Astrocyte (in vitro differentiated cells and primary cell): ENCODE measurements at regions not wholly inside any gene's neighbourhood (a gene's known extent, or its start where the extent isn't known, plus 50 kb on each side); places are given as distances from the start of the nearest gene placed in this dataset.

ENCODE experiments used
- DNase-seq: peaks from one replicate; pipeline ENCODE4 v3.0.0-alpha.2; 2010; ENCODE audit warnings: low read depth
- FAIRE-seq: peaks from 2 replicates; lab custom pipeline; 2011; peaks lifted over from hg19 to GRCh38; lab: Jason Lieb, UNC
- H2AFZ ChIP-seq: 2 replicates; pipeline ENCODE4 v1.6.0; 2012; ENCODE audit warnings: low read depth, low read length, inconsistent platforms
- H3K27ac ChIP-seq: 2 replicates; pipeline ENCODE4 v1.5.1; 2011; ENCODE audit warnings: low read depth, low read length, inconsistent platforms
- H3K27me3 ChIP-seq: 2 replicates; pipeline ENCODE4 v1.6.0; 2011; ENCODE audit warnings: low read length, inconsistent platforms; ENCODE audit not compliant: insufficient read depth
- H3K36me3 ChIP-seq: 2 replicates; pipeline ENCODE4 v1.5.1; 2011; ENCODE audit warnings: low read length, inconsistent platforms; ENCODE audit not compliant: insufficient read depth
- H3K4me1 ChIP-seq: 2 replicates; pipeline ENCODE4 v1.5.1; 2011; ENCODE audit warnings: low read length, inconsistent platforms; ENCODE audit not compliant: insufficient read depth
- H3K4me2 ChIP-seq: 2 replicates; pipeline ENCODE4 v1.6.0; 2012; ENCODE audit warnings: low read length, inconsistent platforms
- H3K4me3 ChIP-seq: 2 replicates; pipeline ENCODE4 v1.5.1; 2011; ENCODE audit warnings: low read depth, mild to moderate bottlenecking, low read length, inconsistent platforms; ENCODE audit not compliant: insufficient read depth
- H3K79me2 ChIP-seq: 2 replicates; pipeline ENCODE4 v1.6.0; 2012; ENCODE audit warnings: mild to moderate bottlenecking, low read length, inconsistent platforms; ENCODE audit not compliant: insufficient read depth
- H3K9ac ChIP-seq: 2 replicates; pipeline ENCODE4 v1.6.0; 2012; ENCODE audit warnings: mild to moderate bottlenecking, low read length, inconsistent platforms
- H3K9me3 ChIP-seq: 2 replicates; pipeline ENCODE4 v1.5.1; 2012; ENCODE audit warnings: low read depth, mild to moderate bottlenecking, low read length, inconsistent platforms; ENCODE audit not compliant: insufficient read depth
- H4K20me1 ChIP-seq: 2 replicates; pipeline ENCODE4 v1.6.0; 2012; ENCODE audit warnings: low read length, inconsistent platforms; ENCODE audit not compliant: insufficient read depth
- H3K27ac Mint-ChIP-seq: one replicate; pipeline ENCODE4 v1.8.0; 2021; ENCODE audit warnings: mild to moderate bottlenecking, mixed read lengths; ENCODE audit not compliant: unreplicated experiment
- H3K27me3 Mint-ChIP-seq: one replicate; pipeline ENCODE4 v1.8.0; 2021; ENCODE audit warnings: low read depth, mixed read lengths; ENCODE audit not compliant: unreplicated experiment
- H3K36me3 Mint-ChIP-seq: one replicate; pipeline ENCODE4 v1.8.0; 2021; ENCODE audit warnings: low read depth, mixed read lengths; ENCODE audit not compliant: unreplicated experiment
- H3K4me1 Mint-ChIP-seq: one replicate; pipeline ENCODE4 v1.8.0; 2021; ENCODE audit warnings: low read depth, mixed read lengths; ENCODE audit not compliant: unreplicated experiment
- H3K4me3 Mint-ChIP-seq: one replicate; pipeline ENCODE4 v1.8.0; 2021; ENCODE audit warnings: mild to moderate bottlenecking, moderate library complexity, mixed read lengths; ENCODE audit not compliant: unreplicated experiment
- H3K9me3 Mint-ChIP-seq: one replicate; pipeline ENCODE4 v1.8.0; 2021; ENCODE audit warnings: mild to moderate bottlenecking, mixed read lengths; ENCODE audit not compliant: unreplicated experiment
- EZH2 ChIP-seq: IDR thresholded peaks from 2 replicates; pipeline ENCODE4 v1.6.1; 2012; ENCODE audit warnings: mild to moderate bottlenecking, low read length, inconsistent platforms; ENCODE audit not compliant: insufficient read depth
- TF ChIP-seq, protein P1 (sequence below): IDR thresholded peaks from 2 replicates; pipeline ENCODE4 v1.5.1; 2011; ENCODE audit warnings: low read depth, mild to moderate bottlenecking, inconsistent platforms, low read length, moderate library complexity; ENCODE audit not compliant: insufficient read depth

DNA sequence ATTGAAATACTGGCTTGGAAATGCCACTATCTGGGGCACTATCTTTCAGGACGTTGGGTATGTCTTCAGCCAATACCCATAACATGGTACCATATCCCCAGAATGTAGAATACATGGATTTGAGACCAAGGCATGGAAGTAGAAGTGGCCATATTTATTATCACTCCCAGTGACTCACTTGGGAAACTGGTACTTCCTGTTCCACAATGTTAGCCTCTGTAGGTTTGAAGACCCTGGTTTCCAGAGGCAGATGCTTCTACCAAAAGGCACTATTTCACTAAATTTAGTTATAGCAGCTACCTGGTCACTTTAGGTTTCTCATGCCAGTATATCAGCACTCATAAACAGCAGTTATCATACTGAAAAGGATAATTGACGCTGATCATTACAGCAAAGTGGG, 184.2 kb downstream of the CCDC71L start:
- no peak for FAIRE-seq
- Mint-ChIP-seq H3K4me1 (no peaks in the 10 kb centered on the region), H3K36me3 (no peaks in the 10 kb centered on the region)

DNA sequence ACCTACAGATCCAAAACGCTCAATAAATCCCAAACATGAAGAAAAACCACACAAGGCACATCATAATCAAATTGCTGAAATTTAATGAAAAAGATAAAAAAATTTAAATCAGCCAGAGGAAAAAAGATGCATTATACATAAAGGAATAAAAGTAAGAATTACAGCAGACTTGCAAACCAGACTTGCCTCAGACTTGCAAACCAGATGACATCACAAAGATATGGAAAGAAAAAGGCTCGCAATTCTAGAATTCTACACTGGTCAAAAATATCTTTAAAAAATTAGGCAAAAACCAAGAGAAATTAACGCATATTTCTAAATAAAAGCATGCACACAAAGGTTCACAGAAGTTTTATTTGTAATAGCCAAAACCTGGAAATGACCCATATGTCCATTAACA, 188.0 kb upstream of the NAMPT start:
- H3K27me3 Mint-ChIP-seq, result no peaks in the 10 kb centered on the region
- H3K4me2 ChIP-seq, result no peak overlapping the region
- no peak overlapping the region for H3K4me3 Mint-ChIP-seq
- H3K36me3 Mint-ChIP-seq, result no peaks in the 10 kb centered on the region
- TF ChIP-seq, protein P1, sequence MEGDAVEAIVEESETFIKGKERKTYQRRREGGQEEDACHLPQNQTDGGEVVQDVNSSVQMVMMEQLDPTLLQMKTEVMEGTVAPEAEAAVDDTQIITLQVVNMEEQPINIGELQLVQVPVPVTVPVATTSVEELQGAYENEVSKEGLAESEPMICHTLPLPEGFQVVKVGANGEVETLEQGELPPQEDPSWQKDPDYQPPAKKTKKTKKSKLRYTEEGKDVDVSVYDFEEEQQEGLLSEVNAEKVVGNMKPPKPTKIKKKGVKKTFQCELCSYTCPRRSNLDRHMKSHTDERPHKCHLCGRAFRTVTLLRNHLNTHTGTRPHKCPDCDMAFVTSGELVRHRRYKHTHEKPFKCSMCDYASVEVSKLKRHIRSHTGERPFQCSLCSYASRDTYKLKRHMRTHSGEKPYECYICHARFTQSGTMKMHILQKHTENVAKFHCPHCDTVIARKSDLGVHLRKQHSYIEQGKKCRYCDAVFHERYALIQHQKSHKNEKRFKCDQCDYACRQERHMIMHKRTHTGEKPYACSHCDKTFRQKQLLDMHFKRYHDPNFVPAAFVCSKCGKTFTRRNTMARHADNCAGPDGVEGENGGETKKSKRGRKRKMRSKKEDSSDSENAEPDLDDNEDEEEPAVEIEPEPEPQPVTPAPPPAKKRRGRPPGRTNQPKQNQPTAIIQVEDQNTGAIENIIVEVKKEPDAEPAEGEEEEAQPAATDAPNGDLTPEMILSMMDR, result no peak
- no peak for TF ChIP-seq EZH2
- H3K4me1 ChIP-seq, result no peaks in the 10 kb centered on the region
- no peaks in the 10 kb centered on the region for H3K36me3 ChIP-seq
- no peak overlapping the region for H2AFZ ChIP-seq
- no peak overlapping the region for H3K27ac ChIP-seq
- H3K9me3 ChIP-seq, result no peaks in the 10 kb centered on the region
- DNase-seq (no peak), FAIRE-seq (no peak)
- H3K27me3 ChIP-seq, result no peaks in the 10 kb centered on the region
- no peak overlapping the region for H3K27ac Mint-ChIP-seq
- no peaks in the 10 kb centered on the region for H3K9me3 Mint-ChIP-seq
- H3K79me2 ChIP-seq, result no peaks in the 10 kb centered on the region
- no peak overlapping the region for H3K9ac ChIP-seq
- H4K20me1 ChIP-seq, result no peaks in the 10 kb centered on the region
- no peaks in the 10 kb centered on the region for H3K4me1 Mint-ChIP-seq
- H3K4me3 ChIP-seq, result no peak overlapping the region

More for the DNA sequence above, 184.2 kb downstream of the CCDC71L start:
- Histone ChIP-seq H2AFZ (no peak overlapping the region), H4K20me1 (no peaks in the 10 kb centered on the region), H3K27me3 (no peaks in the 10 kb centered on the region), H3K79me2 (no peaks in the 10 kb centered on the region), H3K9me3 (no peaks in the 10 kb centered on the region), H3K4me2 (no peak overlapping the region), H3K4me3 (no peak overlapping the region), H3K27ac (no peak overlapping the region), H3K36me3 (no peaks in the 10 kb centered on the region), H3K4me1 (no peaks in the 10 kb centered on the region), H3K9ac (no peak overlapping the region)
- DNase-seq, result no peak
- H3K4me3 Mint-ChIP-seq, result no peak overlapping the region
- no peaks in the 10 kb centered on the region for H3K9me3 Mint-ChIP-seq
- H3K27me3 Mint-ChIP-seq, result no peaks in the 10 kb centered on the region
- H3K27ac Mint-ChIP-seq, result no peak overlapping the region
- TF ChIP-seq, protein P1, result no peak
- no peak for TF ChIP-seq EZH2

DNA sequence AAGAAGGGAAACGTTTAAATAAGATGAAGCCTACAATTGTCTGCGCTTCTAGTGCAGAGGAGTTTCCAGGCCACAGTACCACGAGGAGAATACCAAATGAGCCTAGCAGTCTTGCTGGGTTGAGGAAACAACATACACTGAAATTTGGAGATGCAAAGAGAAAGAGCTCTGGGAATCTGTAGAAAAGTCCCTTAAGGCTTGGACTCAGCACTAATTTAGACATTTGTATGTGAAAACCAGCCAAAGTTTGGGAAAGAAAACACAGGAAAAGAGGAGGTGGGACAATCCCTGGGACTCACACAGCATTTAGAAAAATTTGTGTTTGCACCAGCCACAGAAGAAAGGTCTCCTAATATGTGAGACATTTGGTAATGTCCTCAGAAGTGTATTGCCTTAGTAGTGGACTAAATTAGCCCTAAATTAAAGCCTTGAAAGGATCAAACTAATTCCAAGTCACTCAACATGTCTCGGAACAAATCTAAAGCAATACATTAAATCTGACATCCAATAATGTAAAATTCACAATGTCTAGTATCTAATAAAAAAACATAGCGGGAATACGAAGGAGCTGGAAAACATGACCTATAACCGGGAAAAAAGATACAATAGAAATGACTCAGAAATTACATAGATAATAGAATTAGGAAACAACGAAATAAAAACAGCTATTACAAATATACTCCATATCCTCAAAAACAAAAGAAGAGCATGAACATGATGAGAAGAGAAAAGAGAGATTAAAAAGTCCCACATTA, 187.1 kb upstream of the NAMPT start:
- Histone ChIP-seq H3K79me2 (no peaks in the 10 kb centered on the region), H3K4me3 (no peak overlapping the region), H3K27me3 (no peaks in the 10 kb centered on the region), H3K9ac (no peak overlapping the region), H3K36me3 (no peaks in the 10 kb centered on the region), H3K9me3 (no peaks in the 10 kb centered on the region), H3K27ac (no peak overlapping the region), H2AFZ (no peak overlapping the region), H4K20me1 (no peaks in the 10 kb centered on the region), H3K4me1 (no peaks in the 10 kb centered on the region), H3K4me2 (no peak overlapping the region)
- no peak for DNase-seq
- Mint-ChIP-seq H3K27ac (no peak overlapping the region), H3K4me3 (no peak overlapping the region), H3K4me1 (no peaks in the 10 kb centered on the region), H3K36me3 (no peaks in the 10 kb centered on the region), H3K9me3 (no peaks in the 10 kb centered on the region), H3K27me3 (no peaks in the 10 kb centered on the region)
- TF ChIP-seq, protein P1, result no peak
- no peak for TF ChIP-seq EZH2
- FAIRE-seq, result no peak
